Neural cell (in vitro differentiated cells): ENCODE measurements at regions not wholly inside any gene's neighbourhood (a gene's known extent, or its start where the extent isn't known, plus 50 kb on each side); places are given as distances from the start of the nearest gene placed in this dataset.

ENCODE experiments used
- H2AFZ ChIP-seq: fragments of 200-600, 300-800 bp; sonication (generic), shearing (Covaris generic); 2 replicates; pipeline ENCODE4 v1.6.0; 2014; ENCODE audit warnings: low read depth, mild to moderate bottlenecking, antibody characterized with exemption, low read length, moderate library complexity
- H3F3A ChIP-seq: fragments of 200-600 bp; shearing (Covaris generic); 2 replicates; pipeline ENCODE4 v1.6.1; 2016; ENCODE audit warnings: mild to moderate bottlenecking, moderate library complexity, mixed read lengths, antibody characterized with exemption, low read length; ENCODE audit not compliant: insufficient read depth, poor library complexity, severe bottlenecking
- H3K27ac ChIP-seq: fragments of 200-600, 300-800 bp; sonication (generic), shearing (Covaris generic); 2 replicates; pipeline ENCODE4 v1.5.1; 2014; ENCODE audit warnings: mild to moderate bottlenecking, low read length, moderate library complexity
- H3K27me3 ChIP-seq: fragments of 300-800, 200-600 bp; sonication (generic), shearing (Covaris generic); 2 replicates; pipeline ENCODE4 v1.6.0; 2014; ENCODE audit warnings: mild to moderate bottlenecking, low read depth, low read length, moderate library complexity; ENCODE audit not compliant: insufficient read depth
- H3K36me3 ChIP-seq: fragments of 300-800, 200-600 bp; sonication (generic), shearing (Covaris generic); 2 replicates; pipeline ENCODE4 v1.5.1; 2014; ENCODE audit warnings: mild to moderate bottlenecking, antibody characterized with exemption, low read length, moderate library complexity; ENCODE audit not compliant: insufficient read depth
- H3K4me2 ChIP-seq: fragments of 300-800, 200-600 bp; sonication (generic), shearing (Covaris generic); 2 replicates; pipeline ENCODE4 v1.6.0; 2014; ENCODE audit warnings: mild to moderate bottlenecking, low read length
- H3K4me3 ChIP-seq: fragments of 300-800, 200-600 bp; sonication (generic), shearing (Covaris generic); 2 replicates; pipeline ENCODE4 v1.5.1; 2014; ENCODE audit warnings: mild to moderate bottlenecking, low read length, moderate library complexity
- H3K79me2 ChIP-seq: fragments of 200-600 bp; shearing (Covaris generic); replicated peaks from 2 replicates; pipeline ENCODE4 v1.6.0; 2014; ENCODE audit warnings: mild to moderate bottlenecking, low read length, moderate library complexity; ENCODE audit not compliant: insufficient read depth
- H3K9ac ChIP-seq: fragments of 300-800, 200-600 bp; sonication (generic), shearing (Covaris generic); 2 replicates; pipeline ENCODE4 v1.6.1; 2016; ENCODE audit warnings: mild to moderate bottlenecking, low read length, mixed read lengths
- H3K9me2 ChIP-seq: fragments of 200-600 bp; shearing (Covaris generic); 2 replicates; pipeline ENCODE4 v1.6.1; 2016; ENCODE audit warnings: mild to moderate bottlenecking, low read length, mixed read lengths; ENCODE audit not compliant: insufficient read depth
- H3K9me3 ChIP-seq: fragments of 200-600, 300-800 bp; sonication (generic), shearing (Covaris generic); 2 replicates; pipeline ENCODE4 v1.6.1; 2016; ENCODE audit warnings: mild to moderate bottlenecking, mixed run types, low read length, moderate library complexity, mixed read lengths
- H4K20me1 ChIP-seq: fragments of 200-600 bp; shearing (Covaris generic); 2 replicates; pipeline ENCODE4 v1.6.1; 2016; ENCODE audit warnings: mild to moderate bottlenecking, mixed run types; ENCODE audit not compliant: insufficient read depth
- EP300 ChIP-seq: fragments of 450-650 bp; conservative IDR thresholded peaks from 2 replicates; pipeline ENCODE4 v1.6.1; 2014; ENCODE audit warnings: antibody characterized with exemption, mild to moderate bottlenecking, moderate library complexity; ENCODE audit not compliant: poor library complexity, severe bottlenecking
- EZH2 ChIP-seq: fragments of 200-600, 300-800 bp; shearing (Covaris generic), sonication (generic); IDR thresholded peaks from 2 replicates; pipeline ENCODE4 v1.6.1; 2014; ENCODE audit warnings: antibody characterized with exemption, low read length, borderline replicate concordance, mild to moderate bottlenecking; ENCODE audit not compliant: insufficient read depth, poor library complexity, severe bottlenecking
- MXI1 ChIP-seq: fragments of 450-650 bp; conservative IDR thresholded peaks from 2 replicates; pipeline ENCODE4 v1.6.1; 2014; ENCODE audit warnings: antibody characterized with exemption, mild to moderate bottlenecking; ENCODE audit not compliant: poor library complexity, severe bottlenecking
- POLR2AphosphoS5 ChIP-seq: IDR thresholded peaks from 2 replicates; pipeline ENCODE4 v1.6.1; 2012
- RAD21 ChIP-seq: fragments of 450-650 bp; conservative IDR thresholded peaks from 2 replicates; pipeline ENCODE4 v1.6.1; 2014; ENCODE audit warnings: antibody characterized with exemption, mild to moderate bottlenecking, moderate library complexity
- SMC3 ChIP-seq: fragments of 450-650 bp; conservative IDR thresholded peaks from 2 replicates; pipeline ENCODE4 v1.6.1; 2014; ENCODE audit warnings: antibody characterized with exemption, mild to moderate bottlenecking, moderate library complexity; ENCODE audit not compliant: poor library complexity
- TAF1 ChIP-seq: IDR thresholded peaks from 2 replicates; pipeline ENCODE4 v1.6.1; 2012; ENCODE audit warnings: low read depth
- TF ChIP-seq, protein P1 (sequence below): IDR thresholded peaks from 2 replicates; pipeline ENCODE4 v1.6.1; 2012; ENCODE audit warnings: borderline replicate concordance
- TF ChIP-seq, protein P2 (sequence below): fragments of 450-650 bp; IDR thresholded peaks from 2 replicates; pipeline ENCODE4 v1.5.1; 2014; ENCODE audit warnings: antibody characterized with exemption, mild to moderate bottlenecking, moderate library complexity; ENCODE audit not compliant: poor library complexity, severe bottlenecking

DNA sequence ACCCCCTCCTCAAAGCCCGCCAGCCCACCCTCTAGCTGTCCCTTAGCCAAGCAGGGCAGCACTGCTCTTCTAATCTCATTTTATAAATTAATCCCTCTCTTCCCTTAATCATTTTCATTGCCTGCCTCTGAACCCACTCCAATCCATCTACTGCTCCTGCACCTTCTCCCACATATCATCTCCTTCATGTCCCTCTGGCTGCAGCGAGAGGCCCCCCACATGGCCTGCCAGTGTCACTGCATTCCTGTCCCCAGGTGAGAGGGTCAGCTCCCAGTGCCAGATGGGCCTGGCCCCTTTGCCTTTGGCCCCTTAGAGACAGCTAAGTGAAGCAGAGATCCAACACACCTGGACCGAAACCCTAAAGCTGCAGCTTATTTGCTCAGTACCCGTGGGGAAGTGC lies 79.4 kb downstream of the PJA1 start:
- no peak overlapping the region for H3K4me2 ChIP-seq
- TF ChIP-seq EZH2 (no peak), SMC3 (no peak), RAD21 (no peak), MXI1 (no peak), TAF1 (no peak)
- TF ChIP-seq, protein P1, sequence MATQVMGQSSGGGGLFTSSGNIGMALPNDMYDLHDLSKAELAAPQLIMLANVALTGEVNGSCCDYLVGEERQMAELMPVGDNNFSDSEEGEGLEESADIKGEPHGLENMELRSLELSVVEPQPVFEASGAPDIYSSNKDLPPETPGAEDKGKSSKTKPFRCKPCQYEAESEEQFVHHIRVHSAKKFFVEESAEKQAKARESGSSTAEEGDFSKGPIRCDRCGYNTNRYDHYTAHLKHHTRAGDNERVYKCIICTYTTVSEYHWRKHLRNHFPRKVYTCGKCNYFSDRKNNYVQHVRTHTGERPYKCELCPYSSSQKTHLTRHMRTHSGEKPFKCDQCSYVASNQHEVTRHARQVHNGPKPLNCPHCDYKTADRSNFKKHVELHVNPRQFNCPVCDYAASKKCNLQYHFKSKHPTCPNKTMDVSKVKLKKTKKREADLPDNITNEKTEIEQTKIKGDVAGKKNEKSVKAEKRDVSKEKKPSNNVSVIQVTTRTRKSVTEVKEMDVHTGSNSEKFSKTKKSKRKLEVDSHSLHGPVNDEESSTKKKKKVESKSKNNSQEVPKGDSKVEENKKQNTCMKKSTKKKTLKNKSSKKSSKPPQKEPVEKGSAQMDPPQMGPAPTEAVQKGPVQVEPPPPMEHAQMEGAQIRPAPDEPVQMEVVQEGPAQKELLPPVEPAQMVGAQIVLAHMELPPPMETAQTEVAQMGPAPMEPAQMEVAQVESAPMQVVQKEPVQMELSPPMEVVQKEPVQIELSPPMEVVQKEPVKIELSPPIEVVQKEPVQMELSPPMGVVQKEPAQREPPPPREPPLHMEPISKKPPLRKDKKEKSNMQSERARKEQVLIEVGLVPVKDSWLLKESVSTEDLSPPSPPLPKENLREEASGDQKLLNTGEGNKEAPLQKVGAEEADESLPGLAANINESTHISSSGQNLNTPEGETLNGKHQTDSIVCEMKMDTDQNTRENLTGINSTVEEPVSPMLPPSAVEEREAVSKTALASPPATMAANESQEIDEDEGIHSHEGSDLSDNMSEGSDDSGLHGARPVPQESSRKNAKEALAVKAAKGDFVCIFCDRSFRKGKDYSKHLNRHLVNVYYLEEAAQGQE, result no peak
- TF ChIP-seq, protein P2, sequence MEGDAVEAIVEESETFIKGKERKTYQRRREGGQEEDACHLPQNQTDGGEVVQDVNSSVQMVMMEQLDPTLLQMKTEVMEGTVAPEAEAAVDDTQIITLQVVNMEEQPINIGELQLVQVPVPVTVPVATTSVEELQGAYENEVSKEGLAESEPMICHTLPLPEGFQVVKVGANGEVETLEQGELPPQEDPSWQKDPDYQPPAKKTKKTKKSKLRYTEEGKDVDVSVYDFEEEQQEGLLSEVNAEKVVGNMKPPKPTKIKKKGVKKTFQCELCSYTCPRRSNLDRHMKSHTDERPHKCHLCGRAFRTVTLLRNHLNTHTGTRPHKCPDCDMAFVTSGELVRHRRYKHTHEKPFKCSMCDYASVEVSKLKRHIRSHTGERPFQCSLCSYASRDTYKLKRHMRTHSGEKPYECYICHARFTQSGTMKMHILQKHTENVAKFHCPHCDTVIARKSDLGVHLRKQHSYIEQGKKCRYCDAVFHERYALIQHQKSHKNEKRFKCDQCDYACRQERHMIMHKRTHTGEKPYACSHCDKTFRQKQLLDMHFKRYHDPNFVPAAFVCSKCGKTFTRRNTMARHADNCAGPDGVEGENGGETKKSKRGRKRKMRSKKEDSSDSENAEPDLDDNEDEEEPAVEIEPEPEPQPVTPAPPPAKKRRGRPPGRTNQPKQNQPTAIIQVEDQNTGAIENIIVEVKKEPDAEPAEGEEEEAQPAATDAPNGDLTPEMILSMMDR, result no peak
- no peak overlapping the region for H3K27ac ChIP-seq
- H4K20me1 ChIP-seq, result no peaks in the 10 kb centered on the region
- H3K9ac ChIP-seq, result no peak overlapping the region
- no peaks in the 10 kb centered on the region for H3K9me2 ChIP-seq
- no peaks in the 10 kb centered on the region for H3K27me3 ChIP-seq
- H2AFZ ChIP-seq, result no peak overlapping the region
- no peaks in the 10 kb centered on the region for H3K36me3 ChIP-seq
- H3F3A ChIP-seq, result no peaks in the 10 kb centered on the region
- no peaks in the 10 kb centered on the region for H3K9me3 ChIP-seq
- H3K4me3 ChIP-seq, result no peak overlapping the region
- no peaks in the 10 kb centered on the region for H3K79me2 ChIP-seq

DNA sequence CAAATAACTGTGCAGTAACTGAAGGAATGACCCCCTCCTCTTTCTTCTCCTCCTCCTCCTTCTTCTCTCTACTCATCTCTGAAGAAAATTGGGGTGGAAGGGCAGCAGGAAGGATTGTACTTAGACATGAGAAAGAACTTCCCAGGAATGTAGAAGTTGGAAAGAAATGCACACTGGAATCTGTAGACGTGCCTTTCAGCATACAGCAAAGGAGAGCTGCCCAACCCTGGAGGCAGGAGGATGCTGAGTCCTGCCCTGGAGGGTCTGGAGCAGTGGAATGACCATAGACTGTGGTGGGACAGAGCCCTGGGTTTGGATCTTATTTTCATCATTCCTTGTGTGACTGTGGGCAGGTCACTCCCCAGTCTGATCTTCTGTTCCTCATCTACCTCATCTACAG lies 80.1 kb downstream of the PJA1 start:
- Histone ChIP-seq H3K27ac (no peak overlapping the region), H3K9ac (no peak overlapping the region), H2AFZ (no peak overlapping the region), H4K20me1 (no peaks in the 10 kb centered on the region), H3F3A (no peaks in the 10 kb centered on the region), H3K27me3 (no peaks in the 10 kb centered on the region), H3K36me3 (no peaks in the 10 kb centered on the region), H3K4me3 (no peak overlapping the region), H3K79me2 (no peaks in the 10 kb centered on the region), H3K9me3 (no peaks in the 10 kb centered on the region), H3K4me2 (no peak overlapping the region), H3K9me2 (no peaks in the 10 kb centered on the region)
- TF ChIP-seq, protein P2, result no peak
- TF ChIP-seq EZH2 (no peak), POLR2AphosphoS5 (no peak), TAF1 (no peak), MXI1 (no peak), RAD21 (no peak), EP300 (no peak), SMC3 (no peak)
- TF ChIP-seq, protein P1, result no peak
